ENCODE measurements at regions not wholly inside any gene's neighbourhood (a gene's known extent, or its start where the extent isn't known, plus 50 kb on each side); places are given as distances from the start of the nearest gene placed in this dataset.

DNA sequence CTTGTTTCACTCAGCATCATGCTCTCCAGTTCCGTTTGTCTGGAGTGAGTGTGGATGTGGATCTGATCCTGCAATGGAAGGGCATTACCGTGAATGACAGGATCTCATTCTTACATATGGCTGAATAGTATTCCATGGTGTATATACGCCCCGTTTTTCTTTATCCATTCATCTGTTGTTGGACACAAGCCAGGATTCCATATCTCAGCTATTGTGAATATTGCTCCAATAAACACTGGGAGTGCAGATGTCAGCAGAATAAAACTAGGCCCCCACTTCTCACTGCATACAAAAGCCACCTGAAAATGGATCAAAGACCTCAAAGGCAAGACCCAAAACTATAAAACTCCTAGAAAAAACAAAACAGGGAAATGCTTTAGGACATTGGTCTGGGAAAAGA is 120.3 kb upstream of the TMPRSS2 start:
- ChIA-PET CTCF (interaction anchor here (1.5 kb wide), 1 partner anchor 11 kb away, joined by 4 read pairs; no protein-coding TSS in a partner anchor), POLR2A (no interaction called here)
- no peaks in the 10 kb centered on the region for H3K36me3 ChIP-seq (ENCODE audit: control insufficient read depth, insufficient read depth, low read length)
- TF ChIP-seq, protein P1, sequence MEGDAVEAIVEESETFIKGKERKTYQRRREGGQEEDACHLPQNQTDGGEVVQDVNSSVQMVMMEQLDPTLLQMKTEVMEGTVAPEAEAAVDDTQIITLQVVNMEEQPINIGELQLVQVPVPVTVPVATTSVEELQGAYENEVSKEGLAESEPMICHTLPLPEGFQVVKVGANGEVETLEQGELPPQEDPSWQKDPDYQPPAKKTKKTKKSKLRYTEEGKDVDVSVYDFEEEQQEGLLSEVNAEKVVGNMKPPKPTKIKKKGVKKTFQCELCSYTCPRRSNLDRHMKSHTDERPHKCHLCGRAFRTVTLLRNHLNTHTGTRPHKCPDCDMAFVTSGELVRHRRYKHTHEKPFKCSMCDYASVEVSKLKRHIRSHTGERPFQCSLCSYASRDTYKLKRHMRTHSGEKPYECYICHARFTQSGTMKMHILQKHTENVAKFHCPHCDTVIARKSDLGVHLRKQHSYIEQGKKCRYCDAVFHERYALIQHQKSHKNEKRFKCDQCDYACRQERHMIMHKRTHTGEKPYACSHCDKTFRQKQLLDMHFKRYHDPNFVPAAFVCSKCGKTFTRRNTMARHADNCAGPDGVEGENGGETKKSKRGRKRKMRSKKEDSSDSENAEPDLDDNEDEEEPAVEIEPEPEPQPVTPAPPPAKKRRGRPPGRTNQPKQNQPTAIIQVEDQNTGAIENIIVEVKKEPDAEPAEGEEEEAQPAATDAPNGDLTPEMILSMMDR (IDR thresholded peaks at IDR 0.05; ENCODE audit: insufficient read depth, low read depth, low read length) = no peak
- H3K4me3 ChIP-seq (ENCODE audit: low read depth, low read length) = no peak overlapping the region
- DNase-seq (ENCODE audit: low read depth) = no peak
- no peaks in the 10 kb centered on the region; the same call in 1 of the 2 replicates for H3K27me3 ChIP-seq (ENCODE audit: control insufficient read depth, insufficient read depth, low read length)

DNA sequence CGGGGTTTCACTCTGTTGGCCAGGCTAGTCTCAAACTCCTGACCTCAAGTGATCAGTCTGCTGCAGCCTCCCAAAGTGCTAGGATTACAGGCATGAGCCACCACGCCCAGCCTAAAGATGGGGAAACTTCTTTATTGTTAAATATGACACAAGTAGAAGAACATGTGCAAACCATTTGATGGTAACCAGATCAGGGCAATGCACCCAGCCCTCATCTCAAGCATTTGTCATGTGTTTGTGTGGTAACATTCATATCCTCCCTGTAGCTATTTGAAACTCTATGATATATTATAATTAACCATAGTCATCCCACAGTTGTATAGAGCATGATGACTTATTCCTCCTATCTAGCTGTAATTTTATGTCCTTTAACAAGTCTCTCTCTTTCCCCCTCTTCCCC is 119.5 kb upstream of the TMPRSS2 start:
- H3K27me3 ChIP-seq (ENCODE audit: control insufficient read depth, insufficient read depth, low read length) = no peaks in the 10 kb centered on the region; the same call in 1 of the 2 replicates
- TF ChIP-seq, protein P1 (IDR thresholded peaks at IDR 0.05; ENCODE audit: insufficient read depth, low read depth, low read length) = no peak
- ChIA-PET CTCF (interaction anchor here (1.1 to 1.5 kb wide), 2 partner anchors 11 kb away, joined by 4 read pairs; no protein-coding TSS in a partner anchor), POLR2A (interaction anchor here (1.0 kb wide), 1 partner anchor 12 kb away, joined by 3 read pairs; no protein-coding TSS in a partner anchor)
- H3K36me3 ChIP-seq (ENCODE audit: control insufficient read depth, insufficient read depth, low read length) = no peaks in the 10 kb centered on the region
- DNase-seq (ENCODE audit: low read depth) = peak; percentile 56
- H3K4me3 ChIP-seq (ENCODE audit: low read depth, low read length) = no peak overlapping the region

DNA sequence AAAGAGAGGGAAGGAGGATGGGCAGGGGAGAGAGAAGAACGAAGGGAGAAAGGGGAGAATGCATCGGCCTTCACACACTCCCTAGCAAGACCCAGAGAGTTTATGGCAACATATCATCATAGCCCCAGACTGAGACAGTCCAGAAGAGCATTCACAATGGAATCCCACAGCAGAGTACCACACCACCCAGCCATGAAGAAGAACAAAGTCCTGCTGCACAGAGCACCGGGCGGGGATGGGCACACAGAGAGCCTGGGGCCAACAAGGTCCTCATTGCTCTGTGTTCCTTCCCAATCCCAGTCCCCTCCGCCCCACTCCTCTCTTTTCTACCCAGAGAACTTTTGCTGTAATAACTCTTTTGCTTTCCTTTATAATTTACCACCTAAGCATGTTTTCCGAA is 118.1 kb upstream of the TMPRSS2 start:
- CTCF ChIA-PET = no interaction called here
- Histone ChIP-seq H3K36me3 (ENCODE audit: control insufficient read depth, insufficient read depth, low read length) (no peaks in the 10 kb centered on the region), H3K4me3 (ENCODE audit: low read depth, low read length) (no peak overlapping the region), H3K27me3 (ENCODE audit: control insufficient read depth, insufficient read depth, low read length) (no peaks in the 10 kb centered on the region; the same call in 1 of the 2 replicates)
- no peak for DNase-seq (ENCODE audit: low read depth)
- POLR2A ChIA-PET = no interaction called here
- TF ChIP-seq, protein P1 (IDR thresholded peaks at IDR 0.05; ENCODE audit: insufficient read depth, low read depth, low read length) = no peak

DNA sequence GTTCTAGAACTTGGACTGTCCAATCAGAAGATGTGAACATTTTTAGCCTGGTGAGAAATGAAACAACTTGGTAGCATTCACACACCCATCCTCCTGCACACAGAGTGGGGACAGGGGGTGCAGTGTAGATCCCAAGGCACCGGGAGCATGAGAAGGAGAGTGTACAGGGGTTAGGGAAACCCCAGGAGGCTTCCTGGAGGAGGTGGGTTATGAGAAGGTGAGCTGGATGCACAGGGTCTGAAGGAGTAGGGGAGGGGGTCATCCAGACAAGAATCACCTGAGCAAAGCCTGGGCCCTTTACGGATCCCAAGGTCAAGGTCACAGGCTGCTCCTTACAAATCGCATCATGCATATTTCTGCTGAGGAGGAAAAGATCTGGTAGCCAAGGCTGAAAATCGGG is 117.5 kb upstream of the TMPRSS2 start:
- ChIA-PET POLR2A (no interaction called here), CTCF (no interaction called here)
- Histone ChIP-seq H3K4me3 (ENCODE audit: low read depth, low read length) (no peak overlapping the region), H3K27me3 (ENCODE audit: control insufficient read depth, insufficient read depth, low read length) (no peaks in the 10 kb centered on the region; the same call in 1 of the 2 replicates), H3K36me3 (ENCODE audit: control insufficient read depth, insufficient read depth, low read length) (no peaks in the 10 kb centered on the region)
- TF ChIP-seq, protein P1 (IDR thresholded peaks at IDR 0.05; ENCODE audit: insufficient read depth, low read depth, low read length) = no peak
- DNase-seq (ENCODE audit: low read depth) = no peak

DNA sequence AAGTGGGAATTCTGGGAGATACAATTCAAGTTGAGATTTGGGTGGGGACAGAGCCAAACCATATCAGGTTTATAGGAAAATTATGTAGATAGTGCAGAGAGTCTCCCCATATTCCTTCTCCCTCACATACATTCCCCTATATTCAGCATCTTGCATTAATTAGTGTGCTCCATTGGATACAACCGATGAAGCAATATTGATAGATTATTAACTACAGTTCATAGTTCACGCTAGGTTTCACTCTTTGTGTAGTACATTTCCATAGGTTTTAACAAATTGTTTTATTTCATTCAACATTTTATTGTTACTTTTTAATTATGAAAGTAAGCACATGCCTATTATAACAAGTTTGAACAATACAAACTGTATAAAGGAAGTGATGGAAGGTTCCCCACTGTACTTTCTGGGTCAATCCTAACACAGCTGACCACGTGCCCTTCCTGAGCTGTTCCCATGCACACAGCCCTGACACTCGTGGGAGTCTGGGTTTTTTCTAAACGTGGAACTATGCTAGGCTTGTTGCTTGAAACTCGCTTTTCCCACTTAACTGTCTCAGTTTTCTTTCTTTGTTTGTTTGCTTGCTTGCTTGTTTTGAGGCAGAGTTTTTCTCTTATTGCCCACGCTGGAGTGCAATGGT is 116.8 kb upstream of the TMPRSS2 start:
- ChIA-PET CTCF (no interaction called here), POLR2A (no interaction called here)
- no peaks in the 10 kb centered on the region for H3K36me3 ChIP-seq (ENCODE audit: control insufficient read depth, insufficient read depth, low read length)
- TF ChIP-seq, protein P1 (IDR thresholded peaks at IDR 0.05; ENCODE audit: insufficient read depth, low read depth, low read length) = no peak
- no peaks in the 10 kb centered on the region; the same call in 1 of the 2 replicates for H3K27me3 ChIP-seq (ENCODE audit: control insufficient read depth, insufficient read depth, low read length)
- no peak overlapping the region for H3K4me3 ChIP-seq (ENCODE audit: low read depth, low read length)
- no peak for DNase-seq (ENCODE audit: low read depth)
